Frontal cortex (tissue), 3 donors: ENCODE measurements at regions not wholly inside any gene's neighbourhood (a gene's known extent, or its start where the extent isn't known, plus 50 kb on each side); places are given as distances from the start of the nearest gene placed in this dataset.
"Not testable (repeated sequence)": the region's sequence is repeated elsewhere in the genome, so short reads cannot be mapped to it uniquely, and the experiment has no call there.

Source experiments
- DNase-seq, 2 donors: peaks; one replicate each; pipeline ENCODE4 v3.0.0; 2012; ENCODE audit warnings: low spot score in 2 of 2
- FAIRE-seq: peaks from 2 replicates; lab custom pipeline; 2012; peaks lifted over from hg19 to GRCh38; lab: Jason Lieb, UNC
- donor health status: control.
- donor health status: control.
- donor health status: control.

- DNase-seq = no peak
- no peak for FAIRE-seq
Measured at GRCh38 chr1:196091397-196092135, 516.7 kb downstream of the KCNT2 start.

GRCh38 chr1:196090226-196090625 is 518.0 kb downstream of the KCNT2 start:
- FAIRE-seq (no peak), DNase-seq (no peak)

GRCh38 chr1:196088541-196088940 is 519.7 kb downstream of the KCNT2 start:
- no peak for FAIRE-seq
- DNase-seq = no peak

GRCh38 chr1:196078691-196079090 is 529.5 kb downstream of the KCNT2 start:
- peak; percentile 44 for FAIRE-seq

GRCh38 chr1:196075621-196076020 is 532.6 kb downstream of the KCNT2 start:
- DNase-seq (no peak), FAIRE-seq (peak; percentile 70)

More at GRCh38 chr1:196078691-196079090, 529.5 kb downstream of the KCNT2 start:
- no peak for DNase-seq

GRCh38 chr1:196074182-196074581 is 534.1 kb downstream of the KCNT2 start:
- DNase-seq (no peak), FAIRE-seq (no peak)

- no peak for DNase-seq
- FAIRE-seq = no peak
Measured at GRCh38 chr1:196071447-196071846, 536.8 kb downstream of the KCNT2 start.

- no peak for DNase-seq
- no peak for FAIRE-seq
Measured at GRCh38 chr1:196070940-196071339, 537.3 kb downstream of the KCNT2 start.

- FAIRE-seq (no peak), DNase-seq (no peak)
Measured at GRCh38 chr1:196063952-196064351, 544.3 kb downstream of the KCNT2 start.

GRCh38 chr1:196063294-196063693 is 544.9 kb downstream of the KCNT2 start:
- DNase-seq (no peak), FAIRE-seq (no peak)

- FAIRE-seq = no peak
- DNase-seq = no peak
Measured at GRCh38 chr1:196060539-196060938, 547.7 kb downstream of the KCNT2 start.

GRCh38 chr1:196059210-196059609 is 549.0 kb downstream of the KCNT2 start:
- no peak for DNase-seq
- FAIRE-seq = no peak

- no peak for DNase-seq
Measured at GRCh38 chr1:196056966-196057365, 551.3 kb downstream of the KCNT2 start.

GRCh38 chr1:196049407-196049806 is 558.8 kb downstream of the KCNT2 start:
- no peak for FAIRE-seq
- DNase-seq = no peak

More at GRCh38 chr1:196056966-196057365, 551.3 kb downstream of the KCNT2 start:
- no peak for FAIRE-seq

GRCh38 chr1:196043268-196043667 is 565.0 kb downstream of the KCNT2 start:
- FAIRE-seq = no peak

GRCh38 chr1:196034080-196034706 is 574.0 kb downstream of the KCNT2 start:
- no peak for FAIRE-seq
- no peak for DNase-seq

More at GRCh38 chr1:196043268-196043667, 565.0 kb downstream of the KCNT2 start:
- DNase-seq = no peak

GRCh38 chr1:196031387-196031786 is 576.9 kb downstream of the KCNT2 start:
- DNase-seq, FAIRE-seq: not testable (repeated sequence)

- no peak for FAIRE-seq
Measured at GRCh38 chr1:196030455-196030854, 577.8 kb downstream of the KCNT2 start.

GRCh38 chr1:196029410-196029809 is 578.8 kb downstream of the KCNT2 start:
- DNase-seq (no peak), FAIRE-seq (no peak)

More at GRCh38 chr1:196030455-196030854, 577.8 kb downstream of the KCNT2 start:
- no peak for DNase-seq

- no peak for DNase-seq
Measured at GRCh38 chr1:196027127-196027526, 581.1 kb downstream of the KCNT2 start.

GRCh38 chr1:196021174-196021573 is 587.1 kb downstream of the KCNT2 start:
- DNase-seq, FAIRE-seq: not testable (repeated sequence)

More at GRCh38 chr1:196027127-196027526, 581.1 kb downstream of the KCNT2 start:
- FAIRE-seq = no peak
